HCT116 (cell line): ENCODE measurements at regions not wholly inside any gene's neighbourhood (a gene's known extent, or its start where the extent isn't known, plus 50 kb on each side); places are given as distances from the start of the nearest gene placed in this dataset.

Experiments
- ATAC-seq: fragments of 200-7000 bp; cut with Tn5 transposase; 2 replicates; pipeline ENCODE4 v1.9.1; 2020; ENCODE audit warnings: mild to moderate bottlenecking, moderate library complexity
- BruUV-seq: library from RNA; stranded (reverse); fragments of 400-500 nt; replicated peaks from 2 replicates; lab custom pipeline; 2021; lab: Mats Ljungman, UMichigan
- CTCF ChIA-PET: fragments of 300-600 bp; sonication (Branson Sonifier 250); formaldehyde crosslinking; loops from one replicate; lab custom pipeline; 2021; ENCODE audit warnings: antibody characterized with exemption; lab: Charles Lee
- POLR2A ChIA-PET: fragments of 300-600, 350-600 bp; sonication (Branson Sonifier 250); formaldehyde crosslinking; loops from one replicate; lab custom pipeline; 2021; ENCODE audit warnings: antibody characterized with exemption; lab: Charles Lee
- RAD21 ChIA-PET, 2 experiments: fragments of 300-600 bp; sonication (Branson Sonifier 250); formaldehyde crosslinking; loops; one replicate each; lab custom pipeline; 2023; ENCODE audit warnings: low total read pairs in 2 of 2; ENCODE audit not compliant: uncharacterized antibody in 2 of 2, unreplicated experiment in 2 of 2, low non-redundant PET in 1 of 2; lab: Charles Lee
- DNase-seq: peaks from one replicate; pipeline ENCODE4 v3.0.0-alpha.2; 2010; ENCODE audit warnings: low read depth, low spot score
- H2AFZ ChIP-seq: fragments of 200-600 bp; shearing (Covaris generic), sonication (generic); 2 replicates; pipeline ENCODE4 v1.6.1; 2017; ENCODE audit warnings: low read depth, mixed run types, mixed read lengths, antibody characterized with exemption, low read length; ENCODE audit not compliant: poor library complexity, severe bottlenecking
- H3K27ac ChIP-seq: 2 replicates; pipeline ENCODE4 v1.5.1; 2012; ENCODE audit warnings: low read depth, low read length
- H3K27me3 ChIP-seq: fragments of 200-600 bp; sonication (generic); 2 replicates; pipeline ENCODE4 v1.6.1; 2016; ENCODE audit warnings: mixed run types, low read length, mixed read lengths; ENCODE audit not compliant: insufficient read depth
- H3K36me3 ChIP-seq, 2 experiments: fragments of 200-500 bp in 1 of 2; fragments of 200-600 bp in 1 of 2; sonication (Bioruptor generic) in 1 of 2; sonication (generic) in 1 of 2; 2 replicates each; pipeline versions ENCODE4 v1.5.1 to v1.6.1; 2014 to 2016; ENCODE audit warnings: low read length in 2 of 2, inconsistent platforms in 1 of 2, mixed read lengths in 1 of 2, mixed run types in 1 of 2; ENCODE audit not compliant: insufficient read depth in 2 of 2, control insufficient read depth in 1 of 2
- H3K4me1 ChIP-seq, 2 experiments: fragments of 200-600 bp in 1 of 2; sonication (generic) in 1 of 2; 2 replicates each; pipeline versions ENCODE4 v1.5.1 to v1.6.1; 2012 to 2017; ENCODE audit warnings: low read length in 2 of 2, inconsistent platforms in 1 of 2, mild to moderate bottlenecking in 1 of 2, mixed read lengths in 1 of 2, mixed run types in 1 of 2, moderate library complexity in 1 of 2; ENCODE audit not compliant: insufficient read depth in 2 of 2, control insufficient read depth in 1 of 2
- H3K4me2 ChIP-seq: fragments of 200-600 bp; sonication (generic); 2 replicates; pipeline ENCODE4 v1.6.1; 2017; ENCODE audit warnings: mixed run types, low read length, mixed read lengths
- H3K4me3 ChIP-seq, 2 experiments: fragments of 200-600 bp in 1 of 2; sonication (generic) in 1 of 2; replicated peaks in 1 of 2; 2 replicates each; pipeline ENCODE4 v1.5.1; 2011 to 2016; ENCODE audit warnings: low read length in 2 of 2, control low read depth in 1 of 2, low read depth in 1 of 2, mild to moderate bottlenecking in 1 of 2, mixed read lengths in 1 of 2, mixed run types in 1 of 2
- H3K79me2 ChIP-seq: fragments of 200-600 bp; sonication (generic); 2 replicates; pipeline ENCODE4 v1.6.1; 2017; ENCODE audit warnings: mild to moderate bottlenecking, mixed run types, low read length, moderate library complexity, mixed read lengths; ENCODE audit not compliant: insufficient read depth
- H3K9ac ChIP-seq: fragments of 200-600 bp; sonication (generic); 2 replicates; pipeline ENCODE4 v1.6.1; 2016; ENCODE audit warnings: low read length, mixed read lengths
- H3K9me2 ChIP-seq: fragments of 200-600 bp; sonication (generic), shearing (Covaris generic); 2 replicates; pipeline ENCODE4 v1.6.1; 2017; ENCODE audit warnings: mixed run types, mild to moderate bottlenecking, moderate library complexity; ENCODE audit not compliant: insufficient read depth
- H3K9me3 ChIP-seq, 2 experiments: fragments of 200-500 bp in 1 of 2; fragments of 200-600 bp in 1 of 2; sonication (Bioruptor generic) in 1 of 2; sonication (generic) in 1 of 2; 2 replicates each; pipeline ENCODE4 v1.6.1; 2014 to 2017; ENCODE audit warnings: low read length in 2 of 2, mixed read lengths in 2 of 2, inconsistent platforms in 1 of 2, low read depth in 1 of 2, mild to moderate bottlenecking in 1 of 2, mixed run types in 1 of 2, moderate library complexity in 1 of 2; ENCODE audit not compliant: control insufficient read depth in 1 of 2, insufficient read depth in 1 of 2
- H4K20me1 ChIP-seq: fragments of 200-600 bp; sonication (generic), shearing (Covaris generic); 2 replicates; pipeline ENCODE4 v1.6.1; 2017; ENCODE audit warnings: mixed run types, mild to moderate bottlenecking, moderate library complexity; ENCODE audit not compliant: insufficient read depth
- CBX3 ChIP-seq: IDR thresholded peaks from 2 replicates; pipeline ENCODE4 v1.6.1; 2012; ENCODE audit warnings: low read depth
- CEBPB ChIP-seq: IDR thresholded peaks from 2 replicates; pipeline ENCODE4 v1.6.1; 2012; ENCODE audit warnings: low read depth
- EZH2 ChIP-seq: fragments of 200-600 bp; sonication (generic); IDR thresholded peaks from 2 replicates; pipeline ENCODE4 v1.6.1; 2017; ENCODE audit warnings: antibody characterized with exemption, mixed run types
- FOSL1 ChIP-seq: IDR thresholded peaks from 2 replicates; pipeline ENCODE4 v1.6.1; 2012; ENCODE audit warnings: low read depth
- JUND ChIP-seq: IDR thresholded peaks from 2 replicates; pipeline ENCODE4 v1.6.1; 2012
- SIN3A ChIP-seq: IDR thresholded peaks from 2 replicates; pipeline ENCODE4 v1.6.1; 2012; ENCODE audit warnings: low read depth
- YY1 ChIP-seq: IDR thresholded peaks from 2 replicates; pipeline ENCODE4 v1.6.1; 2011; ENCODE audit warnings: low read length, low read depth, moderate library complexity, mild to moderate bottlenecking; ENCODE audit not compliant: insufficient replicate concordance; ENCODE audit errors: extremely low read depth
- ZFX ChIP-seq: fragments of 450-650 bp; IDR thresholded peaks from 2 replicates; pipeline ENCODE4 v1.6.1; 2017
- intact Hi-C: fragments of 100-400 bp; cut with micrococcal nuclease; formaldehyde crosslinking; loops from 2 replicates; pipeline ENCODE4 v1.10.0; 2022
- TF ChIP-seq, protein P1 (sequence below), 3 experiments: fragments of 200-600 bp in 1 of 3; sonication (generic) in 1 of 3; IDR thresholded peaks in 2 of 3; conservative IDR thresholded peaks in 1 of 3; 2 replicates each; pipeline ENCODE4 v1.5.1; 2012 to 2017; ENCODE audit warnings: low read depth in 2 of 3, low read length in 2 of 3, antibody characterized with exemption in 1 of 3, borderline replicate concordance in 1 of 3, control low read depth in 1 of 3, mild to moderate bottlenecking in 1 of 3, mixed read lengths in 1 of 3, mixed run types in 1 of 3, moderate library complexity in 1 of 3; ENCODE audit not compliant: insufficient read depth in 1 of 3
- TF ChIP-seq, protein P2 (sequence below): IDR thresholded peaks from 2 replicates; pipeline ENCODE4 v1.6.1; 2012
- TF ChIP-seq, protein P3 (sequence below): IDR thresholded peaks from 2 replicates; pipeline ENCODE4 v1.6.1; 2012

DNA sequence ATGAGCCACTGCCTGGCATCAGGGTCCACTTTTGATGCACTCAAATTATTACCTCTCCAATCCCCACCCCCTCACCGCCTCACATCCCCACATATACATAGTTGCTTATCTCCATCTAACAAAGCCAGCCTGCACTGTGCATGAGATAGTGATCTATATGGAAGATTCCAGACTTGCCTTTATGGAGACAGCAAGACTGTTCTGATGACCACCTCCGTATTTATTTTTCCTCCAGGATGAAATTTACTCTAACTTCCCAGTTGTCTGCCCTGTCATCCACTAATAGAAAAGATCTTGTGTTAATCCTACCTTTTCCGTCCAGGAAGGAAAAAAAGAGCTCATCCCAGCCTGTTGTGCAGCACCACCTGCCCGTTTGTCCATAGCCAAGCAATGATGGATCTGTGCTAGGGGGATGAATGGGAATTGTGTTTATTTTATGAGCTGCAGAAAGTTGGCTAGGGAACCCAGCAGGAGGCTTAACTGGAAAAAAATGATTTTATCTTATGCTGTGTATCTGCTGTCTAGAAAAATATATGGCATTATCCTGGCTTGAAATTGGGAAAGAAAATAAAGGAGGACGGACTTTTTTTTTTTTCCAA lies 114.5 kb downstream of the CD47 start:
- TF ChIP-seq CBX3 (no peak), ZFX (no peak), EZH2 (no peak), FOSL1 (no peak), YY1 (no peak), JUND (no peak), CEBPB (no peak), SIN3A (no peak)
- TF ChIP-seq, protein P1, sequence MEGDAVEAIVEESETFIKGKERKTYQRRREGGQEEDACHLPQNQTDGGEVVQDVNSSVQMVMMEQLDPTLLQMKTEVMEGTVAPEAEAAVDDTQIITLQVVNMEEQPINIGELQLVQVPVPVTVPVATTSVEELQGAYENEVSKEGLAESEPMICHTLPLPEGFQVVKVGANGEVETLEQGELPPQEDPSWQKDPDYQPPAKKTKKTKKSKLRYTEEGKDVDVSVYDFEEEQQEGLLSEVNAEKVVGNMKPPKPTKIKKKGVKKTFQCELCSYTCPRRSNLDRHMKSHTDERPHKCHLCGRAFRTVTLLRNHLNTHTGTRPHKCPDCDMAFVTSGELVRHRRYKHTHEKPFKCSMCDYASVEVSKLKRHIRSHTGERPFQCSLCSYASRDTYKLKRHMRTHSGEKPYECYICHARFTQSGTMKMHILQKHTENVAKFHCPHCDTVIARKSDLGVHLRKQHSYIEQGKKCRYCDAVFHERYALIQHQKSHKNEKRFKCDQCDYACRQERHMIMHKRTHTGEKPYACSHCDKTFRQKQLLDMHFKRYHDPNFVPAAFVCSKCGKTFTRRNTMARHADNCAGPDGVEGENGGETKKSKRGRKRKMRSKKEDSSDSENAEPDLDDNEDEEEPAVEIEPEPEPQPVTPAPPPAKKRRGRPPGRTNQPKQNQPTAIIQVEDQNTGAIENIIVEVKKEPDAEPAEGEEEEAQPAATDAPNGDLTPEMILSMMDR (IDR thresholded peaks at IDR 0.05 in 2 of 3, conservative IDR thresholded peaks at IDR 0.05 in 1 of 3; ENCODE audit: borderline replicate concordance in 1 of 3, insufficient read depth in 1 of 3, low read depth in 2 of 3, low read length in 2 of 3): no peak
- TF ChIP-seq, protein P2, sequence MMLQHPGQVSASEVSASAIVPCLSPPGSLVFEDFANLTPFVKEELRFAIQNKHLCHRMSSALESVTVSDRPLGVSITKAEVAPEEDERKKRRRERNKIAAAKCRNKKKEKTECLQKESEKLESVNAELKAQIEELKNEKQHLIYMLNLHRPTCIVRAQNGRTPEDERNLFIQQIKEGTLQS: no peak
- TF ChIP-seq, protein P3, sequence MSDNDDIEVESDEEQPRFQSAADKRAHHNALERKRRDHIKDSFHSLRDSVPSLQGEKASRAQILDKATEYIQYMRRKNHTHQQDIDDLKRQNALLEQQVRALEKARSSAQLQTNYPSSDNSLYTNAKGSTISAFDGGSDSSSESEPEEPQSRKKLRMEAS: no peak
- Histone ChIP-seq H3K9me3 (no peaks in the 10 kb centered on the region), H3K4me3 (no peak overlapping the region), H3K36me3 (no peaks in the 10 kb centered on the region), H3K4me1 (no peaks in the 10 kb centered on the region), H3K9ac (no peak overlapping the region), H3K4me2 (no peak overlapping the region), H4K20me1 (no peaks in the 10 kb centered on the region), H3K27me3 (no peaks in the 10 kb centered on the region), H3K79me2 (no peaks in the 10 kb centered on the region), H3K27ac (no peak overlapping the region), H2AFZ (no peak overlapping the region), H3K9me2 (no peaks in the 10 kb centered on the region)
- intact Hi-C loops: no loop called here
- ChIA-PET RAD21 (no interaction called here), CTCF (no interaction called here), POLR2A (no interaction called here)
- DNase-seq (no peak), ATAC-seq (no peak)
- BruUV-seq: no TSS peak
